Cardiac muscle cell (in vitro differentiated cells and primary cell): ENCODE measurements at regions not wholly inside any gene's neighbourhood (a gene's known extent, or its start where the extent isn't known, plus 50 kb on each side); places are given as distances from the start of the nearest gene placed in this dataset.

ENCODE experiments used
- DNase-seq, 2 donors: peaks; one replicate each; pipeline versions ENCODE4 v3.0.0 to v3.0.0-alpha.2; 2010 to 2017; ENCODE audit warnings: low read depth in 1 of 2, low spot score in 1 of 2
- H3K27ac ChIP-seq: fragments of 200-600 bp; sonication (generic); 2 replicates; pipeline ENCODE4 v1.5.1; 2016
- H3K27me3 ChIP-seq: fragments of 200-600 bp; sonication (generic); 2 replicates; pipeline ENCODE4 v1.6.0; 2016; ENCODE audit warnings: control low read depth
- H3K36me3 ChIP-seq: fragments of 200-600 bp; sonication (generic); 2 replicates; pipeline ENCODE4 v1.5.1; 2016; ENCODE audit warnings: control low read depth
- H3K4me1 ChIP-seq: fragments of 200-600 bp; sonication (generic); 2 replicates; pipeline ENCODE4 v1.8.1; 2017; ENCODE audit warnings: low read depth, mild to moderate bottlenecking, mixed run types
- H3K4me3 ChIP-seq: fragments of 200-600 bp; sonication (generic); 2 replicates; pipeline ENCODE4 v1.5.1; 2016; ENCODE audit warnings: mild to moderate bottlenecking
- H3K9me3 ChIP-seq: fragments of 200-600 bp; sonication (generic); 2 replicates; pipeline ENCODE4 v1.5.1; 2017; ENCODE audit warnings: low read depth, mild to moderate bottlenecking, control low read depth
- CTCF ChIP-seq: IDR thresholded peaks from 2 replicates; pipeline ENCODE4 v1.5.1; 2012; ENCODE audit warnings: low read depth, mild to moderate bottlenecking, low read length

DNA sequence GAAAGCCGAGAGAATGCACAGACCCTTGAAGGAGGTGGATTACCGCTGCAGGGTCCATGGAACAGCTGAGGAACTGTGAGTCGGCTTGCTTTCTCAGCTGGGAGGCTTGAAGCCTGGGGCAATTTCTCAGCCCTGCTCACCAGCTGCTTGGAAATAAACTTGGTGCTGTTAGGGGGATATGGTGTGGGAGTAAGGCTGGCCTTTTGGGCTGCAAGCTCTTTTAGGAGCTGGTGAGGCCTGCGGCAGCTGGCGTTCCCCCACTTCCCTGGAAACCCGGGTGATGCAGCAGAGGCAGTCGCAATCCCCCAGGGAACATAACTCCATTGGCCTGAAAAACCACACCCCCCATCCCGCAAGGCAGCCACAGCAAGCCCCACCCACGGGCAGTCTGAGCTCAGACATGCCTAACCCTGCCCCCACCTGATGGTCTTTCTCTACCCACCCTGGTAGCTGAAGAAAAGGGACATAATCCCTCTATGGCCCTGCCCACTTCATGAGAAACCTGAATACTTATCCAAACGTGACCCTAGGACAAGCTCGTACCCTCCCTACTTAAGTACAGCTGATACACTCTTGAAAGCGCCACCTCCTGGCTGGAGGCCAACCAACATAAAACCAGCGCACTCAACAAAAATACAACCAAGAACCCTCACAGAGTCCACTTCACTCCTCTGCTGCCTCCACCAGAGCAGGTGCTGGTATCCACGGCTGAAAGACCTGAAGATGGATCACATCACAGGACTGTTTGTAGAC, 1995.8 kb downstream of the NCAM2 start:
- no peaks in the 10 kb centered on the region for H3K36me3 ChIP-seq
- H3K4me3 ChIP-seq = no peak overlapping the region
- H3K4me1 ChIP-seq = peaks cover 11% of the 10 kb centered on the region
- TF ChIP-seq CTCF = no peak
- DNase-seq = no peak
- no peaks in the 10 kb centered on the region for H3K27me3 ChIP-seq
- H3K27ac ChIP-seq = no peak overlapping the region
- no peaks in the 10 kb centered on the region for H3K9me3 ChIP-seq

- Histone ChIP-seq H3K36me3 (no peaks in the 10 kb centered on the region), H3K27me3 (no peaks in the 10 kb centered on the region), H3K4me1 (no peaks in the 10 kb centered on the region), H3K27ac (no peak overlapping the region), H3K9me3 (no peaks in the 10 kb centered on the region), H3K4me3 (no peak overlapping the region)
- TF ChIP-seq CTCF = no peak
- DNase-seq = no peak
Observed at GRCh38 chr21:23003951-23004350, 2005.7 kb downstream of the NCAM2 start.

GRCh38 chr21:23008601-23009202, 2010.5 kb downstream of the NCAM2 start:
- TF ChIP-seq CTCF = no peak
- Histone ChIP-seq H3K4me3 (no peak overlapping the region), H3K4me1 (peaks cover 5% of the 10 kb centered on the region), H3K9me3 (no peaks in the 10 kb centered on the region), H3K27me3 (no peaks in the 10 kb centered on the region), H3K36me3 (no peaks in the 10 kb centered on the region), H3K27ac (no peak overlapping the region)
- DNase-seq = no peak

DNA sequence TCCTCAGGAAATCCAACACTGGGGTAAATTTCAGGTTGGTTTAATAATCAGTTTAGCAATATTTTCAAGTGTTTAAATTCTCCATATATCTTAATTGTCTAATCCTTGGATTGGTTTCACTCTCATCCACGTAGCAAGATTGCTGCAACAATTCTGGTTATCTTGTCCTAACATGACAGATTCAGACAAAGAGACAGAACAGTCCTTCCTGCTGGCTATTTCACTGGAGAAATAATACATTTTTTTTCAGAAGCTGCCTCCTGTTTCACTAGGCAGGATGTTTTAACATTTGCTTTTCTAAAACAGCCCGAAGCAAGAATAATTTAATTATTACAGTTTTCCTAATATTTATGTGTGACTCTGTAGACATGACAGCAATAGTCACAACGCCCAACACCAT, 2011.2 kb downstream of the NCAM2 start:
- H3K4me1 ChIP-seq = peaks cover 10% of the 10 kb centered on the region
- H3K36me3 ChIP-seq = no peaks in the 10 kb centered on the region
- no peaks in the 10 kb centered on the region for H3K9me3 ChIP-seq
- H3K27ac ChIP-seq = no peak overlapping the region
- H3K4me3 ChIP-seq = no peak overlapping the region
- TF ChIP-seq CTCF = no peak
- H3K27me3 ChIP-seq = no peaks in the 10 kb centered on the region
- no peak for DNase-seq

GRCh38 chr21:23014021-23014420, 2015.8 kb downstream of the NCAM2 start:
- Histone ChIP-seq H3K36me3 (no peaks in the 10 kb centered on the region), H3K4me3 (no peak overlapping the region), H3K27me3 (no peaks in the 10 kb centered on the region), H3K4me1 (peaks cover 12% of the 10 kb centered on the region), H3K9me3 (no peaks in the 10 kb centered on the region), H3K27ac (no peak overlapping the region)
- TF ChIP-seq CTCF = no peak
- DNase-seq = no peak
